GM12873 (cell line): ENCODE measurements at regions not wholly inside any gene's neighbourhood (a gene's known extent, or its start where the extent isn't known, plus 50 kb on each side); places are given as distances from the start of the nearest gene placed in this dataset.

Experiments
- CTCF ChIP-seq: IDR thresholded peaks from 2 replicates; pipeline ENCODE4 v1.5.1; 2012; ENCODE audit warnings: low read depth, mild to moderate bottlenecking, moderate library complexity, low read length, control low read depth; ENCODE audit not compliant: insufficient read depth; ENCODE audit errors: missing control alignments

GRCh38 chr6:140230282-140230681 is 855.8 kb upstream of the CITED2 start:
- TF ChIP-seq CTCF, result no peak

GRCh38 chr6:140228491-140228890 is 854.0 kb upstream of the CITED2 start:
- TF ChIP-seq CTCF, result no peak

GRCh38 chr6:140226637-140227036 is 852.2 kb upstream of the CITED2 start:
- no peak for TF ChIP-seq CTCF

GRCh38 chr6:140225701-140226436 is 851.4 kb upstream of the CITED2 start:
- no peak for TF ChIP-seq CTCF

- no peak for TF ChIP-seq CTCF
Observed at GRCh38 chr6:140217283-140217682, 842.8 kb upstream of the CITED2 start.

- TF ChIP-seq CTCF, result no peak
Observed at GRCh38 chr6:140209775-140210174, 835.3 kb upstream of the CITED2 start.

- TF ChIP-seq CTCF, result no peak
Observed at GRCh38 chr6:140208286-140208685, 833.8 kb upstream of the CITED2 start.
